CD14-positive monocyte (primary cell): ENCODE measurements at regions not wholly inside any gene's neighbourhood (a gene's known extent, or its start where the extent isn't known, plus 50 kb on each side); places are given as distances from the start of the nearest gene placed in this dataset.

Experiments used
- DNase-seq, 3 donors: peaks; one replicate each; pipeline ENCODE4 v3.0.0-alpha.2; 2011 to 2022
- H2AFZ ChIP-seq: 2 replicates; pipeline ENCODE4 v1.6.0; 2012; ENCODE audit warnings: mild to moderate bottlenecking, low read depth, low read length, inconsistent platforms; ENCODE audit not compliant: insufficient read depth, poor library complexity, severe bottlenecking
- H3K27ac ChIP-seq, 2 donors: 1 replicate in 1 of 2; 2 replicates in 1 of 2; pipeline ENCODE4 v1.5.1; 2012 to 2013; ENCODE audit warnings: low read length in 2 of 2, control low read depth in 1 of 2, inconsistent platforms in 1 of 2, low read depth in 1 of 2, mild to moderate bottlenecking in 1 of 2
- H3K27me3 ChIP-seq, 2 donors: one replicate each; pipeline versions ENCODE4 v1.6.0 to v1.6.1; 2011 to 2013; ENCODE audit warnings: low read length in 2 of 2; ENCODE audit not compliant: control insufficient read depth in 2 of 2, insufficient read depth in 2 of 2
- H3K36me3 ChIP-seq, 2 donors: replicated peaks in 1 of 2; 1 replicate in 1 of 2; 2 replicates in 1 of 2; pipeline versions ENCODE4 v1.5.1 to v1.6.1; 2012 to 2013; ENCODE audit warnings: low read length in 2 of 2, control low read depth in 1 of 2, inconsistent platforms in 1 of 2, mild to moderate bottlenecking in 1 of 2; ENCODE audit not compliant: insufficient read depth in 2 of 2, control insufficient read depth in 1 of 2
- H3K4me1 ChIP-seq, 2 donors: 1 replicate in 1 of 2; 2 replicates in 1 of 2; pipeline versions ENCODE4 v1.5.1 to v1.6.1; 2012 to 2013; ENCODE audit warnings: low read length in 2 of 2, control low read depth in 1 of 2, inconsistent platforms in 1 of 2, mild to moderate bottlenecking in 1 of 2, moderate library complexity in 1 of 2; ENCODE audit not compliant: insufficient read depth in 2 of 2, control insufficient read depth in 1 of 2
- H3K4me2 ChIP-seq: replicated peaks from 2 replicates; pipeline ENCODE3; 2012; ENCODE audit warnings: low read length, moderate library complexity, mild to moderate bottlenecking; ENCODE audit not compliant: poor library complexity, severe bottlenecking; ENCODE audit errors: extremely low read depth
- H3K4me3 ChIP-seq, 3 experiments: fragments of 200-600 bp in 1 of 3; sonication (generic) in 1 of 3; replicated peaks in 1 of 3; 1 replicate in 2 of 3; 2 replicates in 1 of 3; pipeline ENCODE4 v1.5.1; 2011 to 2013; ENCODE audit warnings: low read length in 3 of 3, mild to moderate bottlenecking in 3 of 3, control low read depth in 2 of 3, low read depth in 2 of 3, inconsistent platforms in 1 of 3, moderate library complexity in 1 of 3
- H3K79me2 ChIP-seq: 2 replicates; pipeline ENCODE4 v1.6.0; 2012; ENCODE audit warnings: mild to moderate bottlenecking, control low read depth, inconsistent platforms, low read length, moderate library complexity; ENCODE audit not compliant: insufficient read depth
- H3K9ac ChIP-seq: 2 replicates; pipeline ENCODE4 v1.6.0; 2017; ENCODE audit warnings: low read length, mild to moderate bottlenecking; ENCODE audit not compliant: insufficient read depth, poor library complexity, severe bottlenecking
- H3K9me3 ChIP-seq, 2 donors: replicated peaks in 1 of 2; 1 replicate in 1 of 2; 2 replicates in 1 of 2; pipeline versions ENCODE4 v1.5.1 to v1.6.1; 2012 to 2013; ENCODE audit warnings: low read length in 2 of 2, control low read depth in 1 of 2; ENCODE audit not compliant: control insufficient read depth in 1 of 2, insufficient read depth in 1 of 2
- H4K20me1 ChIP-seq: 2 replicates; pipeline ENCODE4 v1.6.0; 2012; ENCODE audit warnings: mild to moderate bottlenecking, low read length, control low read depth, moderate library complexity; ENCODE audit not compliant: insufficient read depth
- H3K27ac Mint-ChIP-seq, 7 donors: one replicate each; pipeline ENCODE4 v1.8.0; 2020; ENCODE audit warnings: mild to moderate bottlenecking in 7 of 7, mixed read lengths in 7 of 7, moderate library complexity in 6 of 7, inconsistent platforms in 2 of 7
- H3K27me3 Mint-ChIP-seq, 3 donors: one replicate each; pipeline ENCODE4 v1.8.0; 2021 to 2022; ENCODE audit warnings: low read depth in 3 of 3, mild to moderate bottlenecking in 3 of 3, mixed read lengths in 3 of 3, moderate library complexity in 3 of 3, inconsistent platforms in 1 of 3
- H3K36me3 Mint-ChIP-seq, 2 donors: one replicate each; pipeline ENCODE4 v1.8.0; 2020; ENCODE audit warnings: mixed read lengths in 2 of 2, inconsistent platforms in 1 of 2, mild to moderate bottlenecking in 1 of 2
- H3K4me1 Mint-ChIP-seq: one replicate; pipeline ENCODE4 v1.8.0; 2020; ENCODE audit warnings: mild to moderate bottlenecking, mixed read lengths
- H3K4me3 Mint-ChIP-seq, 2 donors: one replicate each; pipeline ENCODE4 v1.8.0; 2020; ENCODE audit warnings: mild to moderate bottlenecking in 2 of 2, mixed read lengths in 2 of 2, moderate library complexity in 1 of 2
- H3K9me3 Mint-ChIP-seq, 7 donors: one replicate each; pipeline ENCODE4 v1.8.0; 2020 to 2022; ENCODE audit warnings: mixed read lengths in 7 of 7, mild to moderate bottlenecking in 6 of 7, moderate library complexity in 6 of 7, inconsistent platforms in 2 of 7
- WGBS: methylation state at CpG from one replicate; pipeline ENCODE4 v1.1.5; 2013; ENCODE audit warnings: missing lambda C conversion rate; ENCODE audit not compliant: insufficient coverage; 5-methylcytosine and 5-hydroxymethylcytosine counted together
- intact Hi-C, 2 donors: fragments of 100-400 bp; cut with micrococcal nuclease; formaldehyde crosslinking; loops; one replicate each; pipeline versions ENCODE4 v1.15.0 to v1.15.1; 2023
- TF ChIP-seq, protein P1 (sequence below): fragments of 200-600 bp; IDR thresholded peaks from one replicate; pipeline ENCODE4 v1.8.0; 2022; ENCODE audit warnings: antibody characterized with exemption, mild to moderate bottlenecking

DNA sequence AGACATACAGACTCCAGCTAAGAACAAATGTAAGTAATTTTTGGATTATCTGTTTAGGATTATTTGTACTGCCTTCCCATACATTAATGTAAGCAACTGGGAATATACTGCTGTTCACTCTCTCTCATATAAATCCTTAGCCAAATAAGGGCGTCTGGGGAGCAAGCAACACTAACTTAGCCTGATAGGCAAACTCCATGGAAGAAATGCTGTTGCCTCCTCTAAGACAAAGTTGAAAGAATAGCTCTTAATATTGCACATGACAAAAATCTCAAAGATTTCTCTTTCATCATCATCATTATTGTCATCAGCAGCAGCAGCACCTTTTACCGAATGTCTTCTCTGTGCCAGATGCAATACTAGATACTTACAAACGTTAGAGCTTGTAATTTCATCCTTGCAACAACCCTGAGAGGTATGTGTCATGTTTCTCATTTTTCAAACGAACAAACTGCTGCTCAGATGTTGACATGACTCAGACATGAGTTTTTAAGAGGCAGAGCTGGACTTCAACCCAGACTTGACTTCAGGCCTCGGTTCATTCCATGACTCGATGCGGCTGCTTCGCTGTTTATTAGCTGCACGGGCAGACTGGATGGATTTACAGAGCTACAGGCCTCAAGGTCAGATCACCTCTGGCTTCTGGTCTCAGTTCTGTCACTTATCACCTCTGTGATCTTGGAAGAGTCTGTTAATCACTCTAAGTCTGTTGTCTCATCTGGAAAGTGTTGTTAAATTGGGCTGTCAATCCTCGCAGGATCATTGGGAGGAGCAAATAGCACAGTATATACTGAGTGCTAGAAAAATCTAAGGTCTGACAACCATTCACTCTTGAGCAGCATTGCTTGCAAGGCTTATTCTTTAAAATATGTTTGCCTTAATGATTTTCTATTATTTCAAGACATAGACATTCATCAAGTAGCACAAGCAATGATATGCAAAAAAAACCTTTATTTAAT is 126.3 kb upstream of the CELF2 start:
- Mint-ChIP-seq H3K27me3 (peaks cover 0 to 5% (median 0%) of the 10 kb centered on the region in 3 donors), H3K9me3 (peaks cover 9 to 28% (median 16%) of the 10 kb centered on the region in 7 donors), H3K4me3 (no peak overlapping the region), H3K4me1 (peaks cover 41% of the 10 kb centered on the region), H3K27ac (no peak overlapping the region), H3K36me3 (peaks cover 0 to 6% of the 10 kb centered on the region in 2 donors)
- no peak for DNase-seq
- no peak overlapping the region for H3K27ac ChIP-seq
- H3K9me3 ChIP-seq = peaks cover 0 to 9% of the 10 kb centered on the region in 2 donors
- intact Hi-C loops = no loop called here
- no peak overlapping the region for H3K4me3 ChIP-seq
- H3K4me2 ChIP-seq = no peak overlapping the region
- H2AFZ ChIP-seq = no peak overlapping the region
- TF ChIP-seq, protein P1, sequence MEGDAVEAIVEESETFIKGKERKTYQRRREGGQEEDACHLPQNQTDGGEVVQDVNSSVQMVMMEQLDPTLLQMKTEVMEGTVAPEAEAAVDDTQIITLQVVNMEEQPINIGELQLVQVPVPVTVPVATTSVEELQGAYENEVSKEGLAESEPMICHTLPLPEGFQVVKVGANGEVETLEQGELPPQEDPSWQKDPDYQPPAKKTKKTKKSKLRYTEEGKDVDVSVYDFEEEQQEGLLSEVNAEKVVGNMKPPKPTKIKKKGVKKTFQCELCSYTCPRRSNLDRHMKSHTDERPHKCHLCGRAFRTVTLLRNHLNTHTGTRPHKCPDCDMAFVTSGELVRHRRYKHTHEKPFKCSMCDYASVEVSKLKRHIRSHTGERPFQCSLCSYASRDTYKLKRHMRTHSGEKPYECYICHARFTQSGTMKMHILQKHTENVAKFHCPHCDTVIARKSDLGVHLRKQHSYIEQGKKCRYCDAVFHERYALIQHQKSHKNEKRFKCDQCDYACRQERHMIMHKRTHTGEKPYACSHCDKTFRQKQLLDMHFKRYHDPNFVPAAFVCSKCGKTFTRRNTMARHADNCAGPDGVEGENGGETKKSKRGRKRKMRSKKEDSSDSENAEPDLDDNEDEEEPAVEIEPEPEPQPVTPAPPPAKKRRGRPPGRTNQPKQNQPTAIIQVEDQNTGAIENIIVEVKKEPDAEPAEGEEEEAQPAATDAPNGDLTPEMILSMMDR = no peak
- WGBS = 73% methylated on average over 8 of the region's 10 CpGs
- no peaks in the 10 kb centered on the region for H4K20me1 ChIP-seq
- no peak overlapping the region for H3K9ac ChIP-seq
- no peaks in the 10 kb centered on the region for H3K79me2 ChIP-seq
- H3K4me1 ChIP-seq = peaks cover 18 to 22% of the 10 kb centered on the region in 2 donors
- no peaks in the 10 kb centered on the region for H3K27me3 ChIP-seq
- H3K36me3 ChIP-seq = no peaks in the 10 kb centered on the region

DNA sequence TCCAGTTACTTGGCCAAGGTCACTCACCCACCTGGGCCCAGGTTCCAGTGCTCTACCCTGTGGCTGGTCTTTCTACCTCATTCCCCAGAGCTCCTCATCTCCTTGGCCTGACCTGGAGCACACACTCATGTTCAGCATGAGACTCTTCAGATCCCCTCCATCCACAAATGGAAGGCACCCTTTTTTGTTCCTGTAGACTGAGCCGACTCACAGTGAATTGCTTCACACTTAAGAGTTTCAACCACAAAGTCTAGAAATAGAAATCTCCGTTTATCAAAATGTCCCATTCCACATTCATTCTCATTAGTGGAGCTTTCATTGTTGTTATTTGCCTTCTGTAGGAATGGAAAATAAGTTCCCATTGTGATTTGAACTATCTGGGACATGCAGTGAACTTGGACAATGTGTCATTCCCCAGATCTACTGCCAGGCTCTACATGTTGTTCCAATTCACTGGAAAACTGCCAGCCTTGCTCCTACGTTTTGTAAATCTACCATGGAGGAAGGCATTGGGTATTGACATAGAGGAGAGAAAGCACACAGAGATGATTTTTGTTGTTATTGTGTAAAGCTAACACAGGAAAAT is 125.3 kb upstream of the CELF2 start:
- intact Hi-C loops = no loop called here
- no peak overlapping the region for H3K4me3 ChIP-seq
- H3K36me3 ChIP-seq = no peaks in the 10 kb centered on the region
- Mint-ChIP-seq H3K27me3 (peaks cover 0 to 6% (median 0%) of the 10 kb centered on the region in 3 donors), H3K4me1 (peaks cover 33% of the 10 kb centered on the region), H3K36me3 (peaks cover 0 to 6% of the 10 kb centered on the region in 2 donors), H3K4me3 (peak overlapping the region in 1 of 2 donors; percentile 17), H3K9me3 (peaks cover 12 to 29% (median 24%) of the 10 kb centered on the region in 7 donors), H3K27ac (peak overlapping the region in 1 of 7 donors; percentile 49)
- H3K9me3 ChIP-seq = peaks cover 0 to 9% of the 10 kb centered on the region in 2 donors
- peaks cover 14 to 18% of the 10 kb centered on the region in 2 donors for H3K4me1 ChIP-seq
- WGBS = no CpG with 5 or more reads among the region's 3 CpGs
- H2AFZ ChIP-seq = no peak overlapping the region
- TF ChIP-seq, protein P1 = no peak
- H3K4me2 ChIP-seq = no peak overlapping the region
- no peak overlapping the region for H3K27ac ChIP-seq
- H3K79me2 ChIP-seq = no peaks in the 10 kb centered on the region
- no peaks in the 10 kb centered on the region for H3K27me3 ChIP-seq
- DNase-seq = no peak
- no peaks in the 10 kb centered on the region for H4K20me1 ChIP-seq
- no peak overlapping the region for H3K9ac ChIP-seq
